ENCODE measurements at regions not wholly inside any gene's neighbourhood (a gene's known extent, or its start where the extent isn't known, plus 50 kb on each side); places are given as distances from the start of the nearest gene placed in this dataset.

GRCh38 chr1:56442290-56442877 is 137.0 kb downstream of the PLPP3 start:
- DNase-seq, result no peak

DNA sequence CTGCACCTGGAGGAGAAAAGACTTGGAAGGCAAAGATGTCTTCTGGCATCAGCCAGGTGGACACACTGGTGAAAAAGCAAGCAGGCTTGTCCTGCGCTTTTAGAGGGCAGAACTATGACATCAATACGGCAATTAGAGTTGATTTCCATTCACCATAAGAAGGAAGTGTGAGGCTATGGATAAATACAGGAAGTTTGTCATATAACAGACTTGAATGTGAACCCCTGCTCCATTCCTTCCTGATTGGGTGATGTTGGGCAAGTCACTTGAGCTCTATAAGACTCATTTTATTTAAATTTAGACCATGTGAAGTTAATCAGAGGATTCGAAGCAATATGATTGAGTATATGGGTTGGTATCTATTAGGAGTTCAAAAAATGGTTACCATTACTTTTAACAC is 137.8 kb downstream of the PLPP3 start:
- DNase-seq, result no peak

DNA sequence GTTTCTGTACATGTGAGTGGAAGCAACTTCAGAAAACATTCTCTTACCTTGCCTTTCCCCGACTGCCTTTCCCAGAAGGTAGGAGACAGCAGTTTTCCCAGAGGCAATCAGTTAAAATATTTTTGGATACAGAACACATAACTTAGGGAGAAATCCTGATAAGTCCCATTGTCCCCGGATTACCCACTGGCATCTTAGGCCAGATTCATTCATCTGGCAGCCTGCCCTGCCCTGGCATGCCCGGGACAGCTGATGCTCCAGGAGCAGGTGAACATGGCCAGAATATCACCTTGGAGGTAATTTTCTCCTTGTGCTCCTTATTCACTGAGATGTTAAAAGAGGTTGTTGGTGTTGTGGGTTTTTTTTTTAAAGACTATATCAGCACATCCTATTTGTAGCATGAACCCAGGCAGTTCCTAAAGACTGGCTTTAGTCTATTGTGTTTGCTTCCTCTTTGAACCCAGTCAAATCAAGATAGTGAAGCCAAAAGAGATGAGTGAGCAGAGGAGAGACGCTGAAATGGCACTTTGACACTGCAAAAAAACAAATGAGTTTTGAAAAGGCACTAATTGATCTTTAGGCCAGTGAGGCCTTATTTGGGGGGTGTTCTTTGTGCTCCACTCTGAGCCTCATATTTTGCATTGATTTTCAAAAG is 139.6 kb downstream of the PLPP3 start:
- no peak for DNase-seq

GRCh38 chr1:56438901-56439551 is 140.3 kb downstream of the PLPP3 start:
- no peak for DNase-seq

DNA sequence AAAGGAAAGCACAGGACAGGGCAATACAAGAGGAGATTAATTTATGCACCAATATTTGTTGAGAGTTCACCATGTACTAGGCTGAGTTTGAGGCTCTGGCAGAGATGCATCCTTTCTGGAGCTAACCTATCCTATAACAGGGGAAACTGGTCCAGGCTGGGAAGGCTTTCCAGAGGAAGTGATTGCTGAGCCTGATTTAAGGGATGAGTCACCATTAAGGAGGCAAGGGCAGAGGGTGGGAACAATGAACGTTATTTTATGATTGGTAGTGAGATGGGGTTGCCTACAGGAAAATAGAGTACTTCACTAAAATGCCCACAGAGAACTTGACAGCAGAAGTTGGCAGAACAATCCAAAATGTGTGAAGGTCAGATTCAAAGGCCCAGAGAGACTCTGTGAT is 141.4 kb downstream of the PLPP3 start:
- DNase-seq, result no peak

DNA sequence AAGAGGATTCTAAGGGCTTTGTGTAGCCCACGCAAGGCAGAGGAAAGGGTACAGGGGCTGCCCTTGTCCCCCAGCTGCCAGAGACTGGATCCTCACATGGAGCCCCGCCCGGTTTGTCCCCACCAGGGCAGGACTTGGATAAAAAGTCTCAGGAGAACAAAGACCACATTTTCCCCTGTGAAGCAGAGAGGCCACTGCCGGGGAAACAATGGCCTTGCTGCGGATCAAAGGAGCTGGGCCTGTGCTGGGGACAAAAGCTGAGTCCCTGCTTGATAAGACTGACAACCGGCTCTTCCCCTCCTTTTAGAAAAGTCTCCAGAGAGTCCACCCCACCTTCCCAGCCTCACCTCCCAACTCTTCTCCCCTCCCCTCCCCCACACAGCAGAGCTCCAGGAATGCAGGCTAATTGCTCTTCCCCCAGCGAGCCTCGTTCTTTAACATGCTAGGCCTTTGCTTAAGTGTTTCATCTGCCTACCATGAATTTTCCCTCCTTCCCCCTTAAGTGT is 142.4 kb downstream of the PLPP3 start:
- no peak for DNase-seq

GRCh38 chr1:56436296-56436695 is 143.1 kb downstream of the PLPP3 start:
- no peak for DNase-seq

DNA sequence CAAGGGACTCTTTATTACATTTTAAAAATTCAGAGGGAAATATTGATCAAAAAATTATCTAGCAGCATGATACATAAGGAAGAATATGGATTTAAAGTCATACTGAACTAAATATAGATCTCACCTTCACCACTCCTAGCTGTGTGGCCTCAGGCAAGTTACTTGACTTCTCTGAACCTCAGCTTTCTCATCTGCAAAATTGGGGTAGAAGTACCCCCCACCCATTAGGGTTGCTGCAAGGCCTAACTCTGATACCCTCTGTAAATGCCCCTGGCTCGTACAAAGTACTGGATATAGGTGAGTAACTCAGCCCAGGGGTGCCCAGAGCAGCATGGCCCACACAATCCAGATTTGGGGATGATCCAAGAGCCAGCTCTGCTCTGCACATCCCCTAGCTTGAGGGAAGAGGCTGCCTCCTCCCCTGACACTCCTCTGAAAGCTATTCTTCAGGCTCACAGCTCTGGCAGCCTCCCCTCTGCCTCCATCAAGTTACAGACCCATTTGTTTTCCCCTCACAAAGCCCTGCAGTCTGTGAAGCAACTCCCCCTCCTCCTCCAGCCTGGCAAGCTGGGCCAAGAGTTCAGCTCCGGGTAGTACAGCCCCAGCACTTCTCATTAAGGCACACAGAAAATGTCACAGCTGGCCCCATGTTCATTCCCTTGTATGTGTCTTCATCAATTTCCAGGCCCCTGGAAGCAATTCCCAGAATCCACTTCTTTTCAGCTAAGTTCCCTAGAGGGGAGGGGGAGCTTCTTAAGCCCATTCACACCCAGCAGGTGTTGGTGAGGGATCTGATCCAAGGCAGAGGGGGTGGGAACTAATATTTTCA is 143.7 kb downstream of the PLPP3 start:
- no peak for DNase-seq

DNA sequence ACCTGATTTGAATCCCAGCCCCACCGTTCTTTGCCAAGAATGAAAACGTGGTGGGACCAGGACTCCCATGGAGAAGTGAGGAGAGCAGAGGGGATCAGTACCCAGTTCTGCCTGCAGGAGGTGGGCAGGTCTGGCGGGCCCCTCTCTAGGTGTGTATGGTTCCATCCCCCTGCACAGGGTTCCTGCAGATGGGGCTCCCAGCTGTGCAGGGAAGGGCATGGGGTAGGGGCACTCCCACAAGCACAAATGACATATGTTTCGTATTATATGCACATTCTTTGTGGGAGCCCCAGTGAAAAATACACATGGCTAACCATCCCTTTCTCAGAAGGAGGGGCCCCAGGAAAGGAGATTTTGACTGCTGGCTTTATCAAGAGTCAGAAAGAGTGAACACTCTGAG is 144.6 kb downstream of the PLPP3 start:
- DNase-seq, result no peak

GRCh38 chr1:56434025-56434424 is 145.3 kb downstream of the PLPP3 start:
- no peak for DNase-seq

DNA sequence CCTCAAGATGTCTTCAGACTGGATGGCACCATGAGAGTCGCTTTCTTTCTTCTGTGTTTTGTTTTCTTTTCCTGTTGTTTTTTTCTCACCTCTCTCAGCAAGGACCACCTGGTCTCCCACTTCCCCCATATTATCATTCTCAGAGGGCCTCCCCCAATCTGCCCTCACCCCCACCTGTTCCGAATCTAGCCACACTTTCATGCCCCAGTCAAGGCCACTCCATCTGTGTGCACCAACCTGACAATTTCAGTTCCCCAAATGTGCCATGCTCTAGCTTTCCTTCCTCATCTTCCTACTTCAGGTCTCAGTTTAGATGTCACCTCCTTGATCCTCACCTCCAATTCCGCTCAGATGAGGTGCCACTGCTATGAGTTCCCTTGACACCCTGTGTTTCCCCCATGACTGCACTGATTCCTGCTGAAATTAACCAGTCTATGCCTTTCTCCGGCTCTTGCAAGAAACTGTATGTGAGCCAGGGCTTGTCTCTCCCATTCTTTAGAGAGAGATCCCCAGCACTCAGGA is 146.2 kb downstream of the PLPP3 start:
- DNase-seq, result no peak

GRCh38 chr1:56432166-56432971 is 147.0 kb downstream of the PLPP3 start:
- DNase-seq, result no peak

DNA sequence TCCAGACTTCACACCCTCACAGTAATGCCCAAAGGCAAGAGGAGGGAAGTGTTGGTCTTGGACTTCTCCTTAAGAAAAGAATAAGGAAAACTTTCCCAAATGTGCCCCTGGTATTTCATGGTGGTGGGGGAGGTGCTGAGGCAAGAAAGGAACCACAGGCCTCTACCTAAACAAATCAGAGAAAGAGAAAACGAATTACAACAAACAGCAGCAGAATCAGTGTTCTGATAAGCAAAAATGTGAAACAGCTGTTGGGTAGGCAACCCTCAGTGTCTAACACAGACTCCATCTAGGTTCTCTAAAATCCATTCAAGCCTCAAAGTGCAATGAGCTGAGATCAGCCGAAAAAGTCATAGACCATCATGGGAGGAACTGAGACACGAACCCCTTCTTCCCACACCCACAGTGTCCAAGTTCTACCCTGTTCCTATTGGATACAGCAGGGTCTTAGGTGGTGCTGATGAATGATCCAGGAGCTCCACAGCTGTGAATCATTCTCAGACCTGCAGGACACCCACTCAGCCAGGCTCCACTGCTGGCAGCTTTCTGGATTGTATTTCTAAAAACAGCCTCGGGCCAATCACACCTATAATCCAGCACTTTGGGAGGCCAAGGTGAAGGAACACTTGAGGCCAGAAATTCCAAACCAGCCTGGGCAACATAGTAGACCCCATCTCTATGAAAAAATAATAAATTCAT is 149.1 kb downstream of the PLPP3 start:
- DNase-seq, result no peak

DNA sequence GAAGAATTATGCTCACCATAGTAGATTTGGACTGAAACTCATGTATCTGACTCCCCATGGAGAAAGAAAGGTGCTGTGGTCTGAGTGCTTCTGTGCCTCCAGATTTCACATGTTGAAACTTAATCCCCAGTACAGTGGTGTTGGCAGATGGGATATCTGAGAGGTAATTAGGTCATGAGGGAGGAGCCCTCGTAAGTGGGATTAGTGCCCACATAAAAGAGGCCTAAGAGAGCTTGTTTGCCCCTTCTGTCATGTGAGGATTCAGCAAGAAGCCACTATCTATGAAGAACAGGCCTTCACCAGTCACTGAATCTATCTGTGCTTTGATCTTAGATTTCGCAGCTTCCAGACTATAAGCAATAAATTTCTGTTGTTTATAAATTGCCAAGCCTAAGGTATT is 150.1 kb downstream of the PLPP3 start:
- no peak for DNase-seq

DNA sequence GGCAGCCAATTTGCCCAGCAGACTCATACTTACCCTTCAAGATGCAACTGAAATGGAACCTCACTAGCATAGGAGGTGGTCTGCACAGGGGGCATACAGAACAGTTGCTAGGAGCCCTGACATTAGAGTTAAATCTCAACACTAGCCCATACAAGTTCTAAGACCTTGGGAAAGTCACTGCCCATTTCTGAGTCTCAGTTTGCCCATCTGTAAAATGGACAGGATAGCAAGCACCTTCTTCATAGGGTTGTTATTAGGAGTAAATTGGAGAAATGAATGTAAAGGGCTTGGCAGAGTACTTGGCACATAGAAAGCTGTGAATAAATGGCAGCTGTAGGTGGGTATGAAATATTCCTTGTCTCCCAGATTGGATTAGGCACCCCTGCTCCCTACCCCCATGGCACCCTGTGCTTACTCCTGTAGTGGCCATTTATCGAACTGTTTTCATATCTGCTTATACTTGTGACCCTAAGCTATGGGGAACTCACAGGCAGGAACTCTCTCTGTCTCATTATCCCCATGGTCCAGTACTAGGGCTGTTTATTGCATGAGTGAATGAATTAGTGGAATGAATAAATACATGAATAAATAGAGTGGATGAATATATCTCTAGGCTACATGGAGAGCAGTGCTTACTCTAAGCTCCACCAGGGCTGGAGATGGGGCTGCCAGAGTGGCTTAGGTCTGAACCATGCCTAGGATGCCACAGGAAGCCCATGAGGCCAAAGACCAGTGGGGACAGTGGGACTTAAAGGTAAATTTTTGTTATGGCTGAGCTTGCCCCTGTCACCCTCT is 152.6 kb downstream of the PLPP3 start:
- no peak for DNase-seq

DNA sequence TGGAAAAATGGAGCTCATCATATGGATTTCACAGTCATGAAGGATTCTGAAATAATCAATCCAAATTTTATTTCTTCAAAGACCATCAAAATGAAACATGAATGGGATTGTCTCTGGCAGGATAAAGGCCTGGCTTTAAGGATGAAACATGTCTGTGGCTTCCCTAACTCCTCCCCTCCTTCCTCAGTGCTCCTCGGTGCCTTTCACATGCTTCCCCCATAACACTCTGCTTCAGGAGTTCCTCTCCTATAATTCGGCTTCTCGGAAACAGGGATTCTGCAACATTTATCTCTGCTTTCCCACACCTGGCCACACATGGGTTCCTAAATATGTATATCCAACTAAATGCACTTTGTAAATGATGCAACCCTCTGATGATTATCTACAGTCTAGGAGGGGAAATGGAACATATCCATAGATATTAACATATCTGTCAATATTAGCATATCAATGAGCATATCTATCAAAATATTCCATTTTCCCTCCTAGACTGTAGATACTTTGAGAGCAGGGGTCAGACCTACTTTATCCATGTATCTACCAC is 153.8 kb downstream of the PLPP3 start:
- DNase-seq, result no peak

GRCh38 chr1:56424744-56425493 is 154.4 kb downstream of the PLPP3 start:
- no peak for DNase-seq

DNA sequence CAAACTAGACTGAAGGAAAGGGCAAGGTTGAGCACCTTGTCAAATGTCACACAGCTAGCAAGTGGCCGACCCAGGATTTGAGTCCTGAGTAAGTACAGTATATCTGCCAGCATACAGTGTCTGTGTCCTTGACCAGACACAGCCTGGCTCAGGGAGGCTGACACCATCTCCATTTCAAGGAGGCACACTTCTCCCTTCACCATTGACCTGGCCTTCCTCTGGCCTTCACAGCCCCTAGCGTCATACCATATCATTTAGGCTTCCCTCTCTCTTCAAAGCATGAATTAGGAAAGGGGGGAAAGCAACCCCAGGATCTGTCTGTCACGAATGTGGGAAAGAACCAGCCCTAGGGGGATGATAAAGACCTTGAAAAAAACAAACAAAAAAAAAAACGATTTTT is 155.6 kb downstream of the PLPP3 start:
- no peak for DNase-seq

DNA sequence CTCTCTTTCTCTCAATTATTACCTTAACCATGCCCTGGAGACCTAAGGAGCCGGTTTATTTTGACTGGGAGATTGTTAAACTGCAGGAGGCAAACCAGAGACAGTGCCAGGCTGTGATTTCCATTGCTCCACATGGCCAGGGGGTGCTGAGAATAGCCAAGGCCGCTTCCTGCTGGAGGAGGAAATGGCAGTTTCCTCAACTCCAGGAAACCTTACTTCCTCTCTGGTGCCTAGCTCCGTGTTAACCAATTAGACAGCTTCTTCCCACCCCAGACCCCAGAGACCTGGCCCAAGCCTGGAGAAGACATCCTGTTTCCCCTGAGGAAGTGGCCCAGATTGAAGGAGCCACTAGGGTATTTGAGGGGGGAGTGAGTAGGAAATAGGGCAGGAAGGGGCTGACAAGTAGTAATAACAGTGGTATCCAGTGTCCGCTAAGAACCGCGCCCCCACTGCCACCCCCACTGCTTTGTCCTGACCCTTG is 161.2 kb downstream of the PLPP3 start:
- no peak for DNase-seq

DNA sequence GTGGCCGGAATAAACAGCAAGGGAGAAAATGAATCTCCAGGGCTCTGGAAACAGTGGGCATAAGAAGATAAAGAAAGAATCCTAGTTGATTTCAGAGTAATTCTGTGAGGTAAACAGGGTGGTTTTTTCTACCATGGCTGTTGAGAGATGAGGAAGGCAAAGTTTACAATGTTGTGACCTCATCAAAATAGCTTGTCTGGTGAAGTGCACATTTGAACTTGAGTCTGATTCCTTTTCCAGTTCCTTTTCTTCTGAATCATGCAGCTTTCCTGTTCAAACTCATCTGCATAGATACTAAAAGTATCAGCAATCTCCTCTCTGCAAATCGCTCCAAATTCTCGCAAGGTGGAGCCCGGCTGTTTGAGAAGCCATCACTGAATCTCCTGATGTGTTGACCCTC is 161.7 kb downstream of the PLPP3 start:
- no peak for DNase-seq
